ENCODE measurements at regions not wholly inside any gene's neighbourhood (a gene's known extent, or its start where the extent isn't known, plus 50 kb on each side); places are given as distances from the start of the nearest gene placed in this dataset.

DNA sequence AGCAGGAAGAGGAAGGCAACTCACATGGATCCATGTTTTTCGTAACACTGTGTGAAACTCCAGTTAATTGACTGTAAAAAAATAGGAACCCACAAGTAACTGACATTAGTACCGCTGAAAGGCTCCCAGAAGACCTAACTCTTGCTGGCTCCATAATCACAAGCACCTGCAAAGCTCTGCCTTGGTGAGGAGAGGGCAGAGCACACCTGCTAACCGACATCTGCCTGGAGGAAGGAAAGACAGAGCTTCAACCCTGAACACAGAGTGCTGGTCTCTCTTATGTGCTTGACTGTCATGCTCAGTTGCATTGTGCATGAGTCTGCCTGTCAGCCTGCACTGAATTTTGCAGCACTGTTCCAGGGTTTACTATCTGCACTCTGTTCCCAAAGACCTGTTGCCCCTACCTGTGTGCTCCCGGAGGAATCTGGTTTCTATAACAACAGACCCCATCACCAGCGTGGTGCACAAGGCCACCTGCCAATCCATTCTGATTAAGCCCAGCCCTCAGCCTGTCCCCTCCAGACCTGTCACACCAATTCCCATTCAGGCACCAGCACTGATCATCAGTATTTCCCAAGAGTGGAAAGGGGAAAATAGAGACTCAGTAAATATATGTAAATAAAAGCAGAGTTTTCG lies 63.1 kb upstream of the ANKRD1 start:
- Histone ChIP-seq H3K79me2 (ENCODE audit: control insufficient read depth, insufficient read depth, low read length) (no peaks in the 10 kb centered on the region), H2AFZ (ENCODE audit: control insufficient read depth, low read length) (no peak overlapping the region), H3K36me3 (ENCODE audit: control insufficient read depth in 2 of 2, extremely low read depth in 1 of 2, insufficient read depth in 2 of 2, low read length in 2 of 2) (no peaks in the 10 kb centered on the region), H3K4me3 (ENCODE audit: control insufficient read depth in 2 of 3, extremely low read depth in 1 of 3, insufficient read depth in 2 of 3, low read depth in 1 of 3, low read length in 3 of 3) (no peak overlapping the region), H3K27ac (ENCODE audit: control insufficient read depth, insufficient read depth, low read length) (no peak overlapping the region), H4K20me1 (ENCODE audit: control insufficient read depth, extremely low read depth, insufficient read depth, low read length) (no peaks in the 10 kb centered on the region), H3K9me1 (ENCODE audit: control insufficient read depth, extremely low read depth, insufficient read depth, low read length) (no peaks in the 10 kb centered on the region), H3K9ac (ENCODE audit: control insufficient read depth, extremely low read depth, insufficient read depth, low read length) (no peak overlapping the region), H3K27me3 (ENCODE audit: control insufficient read depth, extremely low read depth, insufficient read depth, low read length) (peaks cover 16% of the 10 kb centered on the region), H3K4me1 (ENCODE audit: control insufficient read depth, extremely low read depth, insufficient read depth, low read length) (no peaks in the 10 kb centered on the region), H3K9me3 (ENCODE audit: control insufficient read depth, low read depth, low read length) (no peaks in the 10 kb centered on the region), H3K4me2 (ENCODE audit: control insufficient read depth, extremely low read depth, insufficient read depth, low read depth, low read length) (no peak overlapping the region)
- dilution Hi-C loops (cut with MboI; ENCODE audit: extremely low pct_ligation_motif_present, low sequenced_read_pairs) = no loop called here
- TF ChIP-seq, protein P1, sequence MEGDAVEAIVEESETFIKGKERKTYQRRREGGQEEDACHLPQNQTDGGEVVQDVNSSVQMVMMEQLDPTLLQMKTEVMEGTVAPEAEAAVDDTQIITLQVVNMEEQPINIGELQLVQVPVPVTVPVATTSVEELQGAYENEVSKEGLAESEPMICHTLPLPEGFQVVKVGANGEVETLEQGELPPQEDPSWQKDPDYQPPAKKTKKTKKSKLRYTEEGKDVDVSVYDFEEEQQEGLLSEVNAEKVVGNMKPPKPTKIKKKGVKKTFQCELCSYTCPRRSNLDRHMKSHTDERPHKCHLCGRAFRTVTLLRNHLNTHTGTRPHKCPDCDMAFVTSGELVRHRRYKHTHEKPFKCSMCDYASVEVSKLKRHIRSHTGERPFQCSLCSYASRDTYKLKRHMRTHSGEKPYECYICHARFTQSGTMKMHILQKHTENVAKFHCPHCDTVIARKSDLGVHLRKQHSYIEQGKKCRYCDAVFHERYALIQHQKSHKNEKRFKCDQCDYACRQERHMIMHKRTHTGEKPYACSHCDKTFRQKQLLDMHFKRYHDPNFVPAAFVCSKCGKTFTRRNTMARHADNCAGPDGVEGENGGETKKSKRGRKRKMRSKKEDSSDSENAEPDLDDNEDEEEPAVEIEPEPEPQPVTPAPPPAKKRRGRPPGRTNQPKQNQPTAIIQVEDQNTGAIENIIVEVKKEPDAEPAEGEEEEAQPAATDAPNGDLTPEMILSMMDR (optimal IDR thresholded peaks at IDR 0.05 in 1 of 3, IDR thresholded peaks at IDR 0.05 in 1 of 3, conservative IDR thresholded peaks at IDR 0.05 in 1 of 3; ENCODE audit: extremely low read depth in 1 of 3, insufficient read depth in 2 of 3, low read length in 3 of 3) = no peak
- TF ChIP-seq EZH2 (IDR thresholded peaks at IDR 0.05; ENCODE audit: low read length) = no peak
- no peak for DNase-seq (ENCODE audit: low read depth, low spot score)
- FAIRE-seq = no peak

- FAIRE-seq (no peak), DNase-seq (ENCODE audit: low read depth, low spot score) (no peak)
- Histone ChIP-seq H3K4me2 (ENCODE audit: control insufficient read depth, extremely low read depth, insufficient read depth, low read depth, low read length) (no peak overlapping the region), H3K36me3 (ENCODE audit: control insufficient read depth in 2 of 2, extremely low read depth in 1 of 2, insufficient read depth in 2 of 2, low read length in 2 of 2) (no peaks in the 10 kb centered on the region), H3K9me3 (ENCODE audit: control insufficient read depth, low read depth, low read length) (no peaks in the 10 kb centered on the region), H2AFZ (ENCODE audit: control insufficient read depth, low read length) (no peak overlapping the region), H3K9ac (ENCODE audit: control insufficient read depth, extremely low read depth, insufficient read depth, low read length) (no peak overlapping the region), H3K9me1 (ENCODE audit: control insufficient read depth, extremely low read depth, insufficient read depth, low read length) (no peaks in the 10 kb centered on the region), H3K4me1 (ENCODE audit: control insufficient read depth, extremely low read depth, insufficient read depth, low read length) (no peaks in the 10 kb centered on the region), H3K4me3 (ENCODE audit: control insufficient read depth in 2 of 3, extremely low read depth in 1 of 3, insufficient read depth in 2 of 3, low read depth in 1 of 3, low read length in 3 of 3) (no peak overlapping the region), H4K20me1 (ENCODE audit: control insufficient read depth, extremely low read depth, insufficient read depth, low read length) (no peaks in the 10 kb centered on the region), H3K79me2 (ENCODE audit: control insufficient read depth, insufficient read depth, low read length) (no peaks in the 10 kb centered on the region), H3K27ac (ENCODE audit: control insufficient read depth, insufficient read depth, low read length) (no peak overlapping the region), H3K27me3 (ENCODE audit: control insufficient read depth, extremely low read depth, insufficient read depth, low read length) (peaks cover 16% of the 10 kb centered on the region)
- TF ChIP-seq EZH2 (IDR thresholded peaks at IDR 0.05; ENCODE audit: low read length) = no peak
- TF ChIP-seq, protein P1 (optimal IDR thresholded peaks at IDR 0.05 in 1 of 3, IDR thresholded peaks at IDR 0.05 in 1 of 3, conservative IDR thresholded peaks at IDR 0.05 in 1 of 3; ENCODE audit: extremely low read depth in 1 of 3, insufficient read depth in 2 of 3, low read length in 3 of 3) = no peak
- dilution Hi-C loops (cut with MboI; ENCODE audit: extremely low pct_ligation_motif_present, low sequenced_read_pairs) = no loop called here
Measured at GRCh38 chr10:90984898-90985297, 64.0 kb upstream of the ANKRD1 start.

All from keratinocyte (primary cell).